OCI-LY3 (cell line): ENCODE measurements at regions not wholly inside any gene's neighbourhood (a gene's known extent, or its start where the extent isn't known, plus 50 kb on each side); places are given as distances from the start of the nearest gene placed in this dataset.

Experiments used
- H2AFZ ChIP-seq: fragments of 200-600, 300-600 bp; shearing (Covaris generic); 2 replicates; pipeline ENCODE4 v1.6.0; 2014; ENCODE audit warnings: antibody characterized with exemption, low read depth, low read length
- H3K27ac ChIP-seq: fragments of 200-600, 300-600 bp; sonication (generic); 2 replicates; pipeline ENCODE4 v1.5.1; 2014; ENCODE audit warnings: mild to moderate bottlenecking, low read length, moderate library complexity, mixed read lengths
- H3K27me3 ChIP-seq: fragments of 200-600, 300-600 bp; sonication (generic); 2 replicates; pipeline ENCODE4 v1.6.1; 2014; ENCODE audit warnings: low read depth, low read length, mixed read lengths
- H3K36me3 ChIP-seq: fragments of 200-600, 300-600 bp; sonication (generic); replicated peaks from 2 replicates; pipeline ENCODE3; 2014; ENCODE audit warnings: low read depth, low read length, mixed read lengths
- H3K4me1 ChIP-seq: fragments of 300-600, 200-600 bp; sonication (generic); 2 replicates; pipeline ENCODE4 v1.6.1; 2014; ENCODE audit warnings: low read length, mixed read lengths
- H3K4me2 ChIP-seq: fragments of 200-600, 300-600 bp; sonication (generic); 2 replicates; pipeline ENCODE4 v1.6.1; 2014; ENCODE audit warnings: low read length, mixed read lengths
- H3K4me3 ChIP-seq: fragments of 300-600, 200-600 bp; sonication (generic); 2 replicates; pipeline ENCODE4 v1.5.1; 2014; ENCODE audit warnings: antibody characterized with exemption, mild to moderate bottlenecking, low read length, moderate library complexity
- H3K79me2 ChIP-seq: fragments of 300-600, 200-600 bp; shearing (Covaris generic); 2 replicates; pipeline ENCODE4 v1.6.1; 2014; ENCODE audit warnings: mild to moderate bottlenecking, low read length, mixed read lengths
- H3K9ac ChIP-seq: fragments of 300-600, 200-600 bp; shearing (Covaris generic); 2 replicates; pipeline ENCODE4 v1.6.0; 2014; ENCODE audit warnings: mild to moderate bottlenecking, low read length, moderate library complexity
- H3K9me3 ChIP-seq: fragments of 200-600, 300-600 bp; shearing (Covaris generic); 2 replicates; pipeline ENCODE4 v1.6.1; 2014; ENCODE audit warnings: low read length, mixed read lengths; ENCODE audit not compliant: insufficient read depth
- H4K20me1 ChIP-seq: fragments of 200-600, 300-600 bp; sonication (generic); 2 replicates; pipeline ENCODE4 v1.6.1; 2016; ENCODE audit warnings: low read length, mixed read lengths; ENCODE audit not compliant: insufficient read depth
- EZH2phosphoT487 ChIP-seq: fragments of 200-600 bp; shearing (Covaris generic); IDR thresholded peaks from 2 replicates; pipeline ENCODE4 v1.6.1; 2018; ENCODE audit warnings: antibody characterized with exemption, mixed run types, low read depth
- TF ChIP-seq, protein P1 (sequence below): fragments of 200-600, 300-600 bp; sonication (generic); IDR thresholded peaks from 2 replicates; pipeline ENCODE4 v1.5.1; 2014; ENCODE audit warnings: antibody characterized with exemption, low read length, low read depth

GRCh38 chr1:24992124-24992760 is 62.2 kb upstream of the RUNX3 start:
- Histone ChIP-seq H3K9me3 (0 out of 2 replicates have a peak, but pooled peaks cover 5% of the 10 kb centered on the region), H4K20me1 (no peaks in the 10 kb centered on the region), H3K9ac (no peak overlapping the region), H3K27ac (no peak overlapping the region), H3K4me1 (peaks cover 27% of the 10 kb centered on the region), H3K4me2 (no peak overlapping the region), H2AFZ (no peak overlapping the region), H3K79me2 (no peaks in the 10 kb centered on the region), H3K4me3 (no peak overlapping the region), H3K36me3 (peaks cover 5% of the 10 kb centered on the region), H3K27me3 (peaks cover 9% of the 10 kb centered on the region; the same call in 1 of the 2 replicates)
- no peak for TF ChIP-seq EZH2phosphoT487
- TF ChIP-seq, protein P1, sequence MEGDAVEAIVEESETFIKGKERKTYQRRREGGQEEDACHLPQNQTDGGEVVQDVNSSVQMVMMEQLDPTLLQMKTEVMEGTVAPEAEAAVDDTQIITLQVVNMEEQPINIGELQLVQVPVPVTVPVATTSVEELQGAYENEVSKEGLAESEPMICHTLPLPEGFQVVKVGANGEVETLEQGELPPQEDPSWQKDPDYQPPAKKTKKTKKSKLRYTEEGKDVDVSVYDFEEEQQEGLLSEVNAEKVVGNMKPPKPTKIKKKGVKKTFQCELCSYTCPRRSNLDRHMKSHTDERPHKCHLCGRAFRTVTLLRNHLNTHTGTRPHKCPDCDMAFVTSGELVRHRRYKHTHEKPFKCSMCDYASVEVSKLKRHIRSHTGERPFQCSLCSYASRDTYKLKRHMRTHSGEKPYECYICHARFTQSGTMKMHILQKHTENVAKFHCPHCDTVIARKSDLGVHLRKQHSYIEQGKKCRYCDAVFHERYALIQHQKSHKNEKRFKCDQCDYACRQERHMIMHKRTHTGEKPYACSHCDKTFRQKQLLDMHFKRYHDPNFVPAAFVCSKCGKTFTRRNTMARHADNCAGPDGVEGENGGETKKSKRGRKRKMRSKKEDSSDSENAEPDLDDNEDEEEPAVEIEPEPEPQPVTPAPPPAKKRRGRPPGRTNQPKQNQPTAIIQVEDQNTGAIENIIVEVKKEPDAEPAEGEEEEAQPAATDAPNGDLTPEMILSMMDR, result no peak

GRCh38 chr1:24991697-24992096 is 61.6 kb upstream of the RUNX3 start:
- no peak for TF ChIP-seq EZH2phosphoT487
- TF ChIP-seq, protein P1, result no peak
- H3K79me2 ChIP-seq, result no peaks in the 10 kb centered on the region
- 0 out of 2 replicates have a peak, but pooled peaks cover 5% of the 10 kb centered on the region for H3K9me3 ChIP-seq
- no peak overlapping the region for H3K4me2 ChIP-seq
- H3K36me3 ChIP-seq, result peaks cover 5% of the 10 kb centered on the region
- H3K27ac ChIP-seq, result no peak overlapping the region
- peaks cover 28% of the 10 kb centered on the region for H3K4me1 ChIP-seq
- no peaks in the 10 kb centered on the region for H4K20me1 ChIP-seq
- H2AFZ ChIP-seq, result no peak overlapping the region
- H3K4me3 ChIP-seq, result no peak overlapping the region
- peaks cover 9% of the 10 kb centered on the region; the same call in 1 of the 2 replicates for H3K27me3 ChIP-seq
- H3K9ac ChIP-seq, result no peak overlapping the region

- Histone ChIP-seq H2AFZ (no peak overlapping the region), H3K27ac (no peak overlapping the region), H4K20me1 (no peaks in the 10 kb centered on the region), H3K9me3 (0 out of 2 replicates have a peak, but pooled peaks cover 5% of the 10 kb centered on the region), H3K9ac (no peak overlapping the region), H3K4me3 (no peak overlapping the region), H3K36me3 (peaks cover 5% of the 10 kb centered on the region), H3K79me2 (no peaks in the 10 kb centered on the region), H3K4me1 (peaks cover 28% of the 10 kb centered on the region), H3K27me3 (peaks cover 9% of the 10 kb centered on the region; the same call in 1 of the 2 replicates), H3K4me2 (no peak overlapping the region)
- no peak for TF ChIP-seq EZH2phosphoT487
- TF ChIP-seq, protein P1, result peak; percentile 28
Measured at GRCh38 chr1:24990779-24991641, 60.9 kb upstream of the RUNX3 start.

- no peak overlapping the region for H3K27ac ChIP-seq
- H3K36me3 ChIP-seq, result peaks cover 5% of the 10 kb centered on the region
- no peaks in the 10 kb centered on the region for H3K79me2 ChIP-seq
- no peak overlapping the region for H3K4me2 ChIP-seq
- no peak for TF ChIP-seq EZH2phosphoT487
- TF ChIP-seq, protein P1, result no peak
- no peak overlapping the region for H3K4me3 ChIP-seq
- H3K4me1 ChIP-seq, result peaks cover 28% of the 10 kb centered on the region
- H3K9me3 ChIP-seq, result 0 out of 2 replicates have a peak, but pooled peaks cover 5% of the 10 kb centered on the region
- H2AFZ ChIP-seq, result no peak overlapping the region
- no peak overlapping the region for H3K9ac ChIP-seq
- H3K27me3 ChIP-seq, result peaks cover 9% of the 10 kb centered on the region; the same call in 1 of the 2 replicates
- no peaks in the 10 kb centered on the region for H4K20me1 ChIP-seq
Measured at GRCh38 chr1:24990136-24990535, 60.1 kb upstream of the RUNX3 start.
